IMR-90 (cell line): ENCODE measurements at regions not wholly inside any gene's neighbourhood (a gene's known extent, or its start where the extent isn't known, plus 50 kb on each side); places are given as distances from the start of the nearest gene placed in this dataset.

Source experiments
- ATAC-seq: fragments of 200-7000 bp; cut with Tn5 transposase; 2 replicates; pipeline ENCODE4 v1.9.1; 2020; ENCODE audit warnings: low read depth, mild to moderate bottlenecking, moderate library complexity
- BruUV-seq: library from RNA; stranded (reverse); fragments of 400-500 nt; replicated peaks from 2 replicates; lab custom pipeline; 2021; lab: Mats Ljungman, UMichigan
- CTCF ChIA-PET: fragments of 300-600 bp; formaldehyde crosslinking; extraction: SDS; loops from one replicate; lab custom pipeline; 2021; ENCODE audit warnings: antibody characterized with exemption; lab: Yijun Ruan, JAX
- POLR2A ChIA-PET: fragments of 300-600 bp; sonication (Branson Sonifier 250); formaldehyde crosslinking; loops from one replicate; lab custom pipeline; 2022; ENCODE audit warnings: antibody characterized with exemption; ENCODE audit not compliant: unreplicated experiment; lab: Charles Lee
- DNase-seq: peaks from one replicate; pipeline ENCODE4 v3.0.0; 2013
- H2AFZ ChIP-seq: replicated peaks from 2 replicates; pipeline ENCODE3; 2013; ENCODE audit warnings: low read length, mild to moderate bottlenecking; ENCODE audit not compliant: poor library complexity
- H2AK5ac ChIP-seq: 2 replicates; pipeline ENCODE4 v1.6.1; 2013; ENCODE audit warnings: low read depth, low read length, inconsistent platforms
- H2AK9ac ChIP-seq: replicated peaks from 2 replicates; pipeline ENCODE3; 2013; ENCODE audit warnings: mild to moderate bottlenecking, low read depth, low read length, moderate library complexity; ENCODE audit not compliant: poor library complexity
- H2BK120ac ChIP-seq: 2 replicates; pipeline ENCODE4 v1.6.1; 2013; ENCODE audit warnings: low read depth, low read length, inconsistent platforms
- H2BK15ac ChIP-seq: 3 replicates; pipeline ENCODE4 v1.6.1; 2013; ENCODE audit warnings: low read depth, low read length, inconsistent platforms
- H2BK20ac ChIP-seq: 2 replicates; pipeline ENCODE4 v1.6.1; 2013; ENCODE audit warnings: low read depth, mild to moderate bottlenecking, inconsistent platforms, low read length, moderate library complexity
- H2BK5ac ChIP-seq: 2 replicates; pipeline ENCODE4 v1.6.1; 2013; ENCODE audit warnings: mild to moderate bottlenecking, low read depth, low read length, inconsistent platforms; ENCODE audit not compliant: poor library complexity, severe bottlenecking
- H3K14ac ChIP-seq: replicated peaks from 2 replicates; pipeline ENCODE4 v1.6.1; 2013; ENCODE audit warnings: low read depth, low read length, inconsistent platforms
- H3K18ac ChIP-seq: 2 replicates; pipeline ENCODE4 v1.6.1; 2013; ENCODE audit warnings: low read depth, low read length, control low read depth
- H3K23ac ChIP-seq: 2 replicates; pipeline ENCODE4 v1.6.1; 2013; ENCODE audit warnings: low read depth, low read length, inconsistent platforms
- H3K27ac ChIP-seq: 2 replicates; pipeline ENCODE4 v1.5.1; 2013; ENCODE audit warnings: mild to moderate bottlenecking, control low read depth, low read length; ENCODE audit not compliant: insufficient read depth
- H3K27me3 ChIP-seq: 2 replicates; pipeline ENCODE4 v1.6.1; 2013; ENCODE audit warnings: low read length; ENCODE audit not compliant: control insufficient read depth, insufficient read depth
- H3K36me3 ChIP-seq: 2 replicates; pipeline ENCODE4 v1.6.1; 2013; ENCODE audit warnings: low read length, mixed read lengths; ENCODE audit not compliant: control insufficient read depth, insufficient read depth
- H3K4ac ChIP-seq: 2 replicates; pipeline ENCODE4 v1.6.1; 2013; ENCODE audit warnings: low read depth, low read length, inconsistent platforms
- H3K4me1 ChIP-seq: 2 replicates; pipeline ENCODE4 v1.6.1; 2013; ENCODE audit warnings: low read length, mixed read lengths; ENCODE audit not compliant: control insufficient read depth, insufficient read depth
- H3K4me2 ChIP-seq: 2 replicates; pipeline ENCODE4 v1.6.1; 2013; ENCODE audit warnings: low read depth, mild to moderate bottlenecking, control low read depth, low read length, moderate library complexity
- H3K4me3 ChIP-seq: 2 replicates; pipeline ENCODE4 v1.5.1; 2013; ENCODE audit warnings: low read depth, mild to moderate bottlenecking, control low read depth, low read length, moderate library complexity; ENCODE audit not compliant: insufficient read depth
- H3K56ac ChIP-seq: 2 replicates; pipeline ENCODE4 v1.6.1; 2013; ENCODE audit warnings: low read length, inconsistent platforms; ENCODE audit not compliant: insufficient read depth; ENCODE audit errors: extremely low read depth
- H3K79me1 ChIP-seq, 2 experiments: 2 replicates each; pipeline ENCODE4 v1.6.1; 2013; ENCODE audit warnings: low read length in 2 of 2, inconsistent platforms in 1 of 2, low read depth in 1 of 2
- H3K9ac ChIP-seq: 2 replicates; pipeline ENCODE4 v1.6.1; 2013; ENCODE audit warnings: low read depth, low read length, control low read depth
- H3K9me1 ChIP-seq: 2 replicates; pipeline ENCODE4 v1.6.1; 2013; ENCODE audit warnings: low read length, inconsistent platforms; ENCODE audit not compliant: insufficient read depth
- H3K9me3 ChIP-seq: 2 replicates; pipeline ENCODE4 v1.6.1; 2013; ENCODE audit warnings: low read length; ENCODE audit not compliant: control insufficient read depth, insufficient read depth
- H4K20me1 ChIP-seq: 2 replicates; pipeline ENCODE4 v1.6.1; 2013; ENCODE audit warnings: low read length, inconsistent platforms; ENCODE audit not compliant: insufficient read depth
- H4K5ac ChIP-seq: 2 replicates; pipeline ENCODE4 v1.6.1; 2013; ENCODE audit warnings: mild to moderate bottlenecking, low read depth, low read length, control low read depth
- H4K8ac ChIP-seq, 2 experiments: 2 replicates each; pipeline ENCODE4 v1.6.1; 2013; ENCODE audit warnings: low read depth in 2 of 2, low read length in 2 of 2, control low read depth in 1 of 2, inconsistent platforms in 1 of 2
- H4K91ac ChIP-seq: 2 replicates; pipeline ENCODE4 v1.6.1; 2013; ENCODE audit warnings: low read depth, low read length, inconsistent platforms; ENCODE audit not compliant: insufficient read depth
- BHLHE40 ChIP-seq: fragments of 150-350 bp; IDR thresholded peaks from 2 replicates; pipeline ENCODE4 v1.6.1; 2016; ENCODE audit warnings: mild to moderate bottlenecking, low read depth, low read length
- CEBPB ChIP-seq: IDR thresholded peaks from 2 replicates; pipeline ENCODE4 v1.6.1; 2012; ENCODE audit warnings: low read depth, low read length, improper control_type of control experiment
- CHD1 ChIP-seq: IDR thresholded peaks from 2 replicates; pipeline ENCODE4 v1.6.1; 2012; ENCODE audit warnings: low read depth, low read length, improper control_type of control experiment
- FOS ChIP-seq: fragments of 150-350 bp; IDR thresholded peaks from 2 replicates; pipeline ENCODE4 v1.6.1; 2016; ENCODE audit warnings: low read depth, low read length
- MAFK ChIP-seq: IDR thresholded peaks from 2 replicates; pipeline ENCODE4 v1.6.1; 2012; ENCODE audit warnings: low read depth, low read length, improper control_type of control experiment
- MXI1 ChIP-seq: IDR thresholded peaks from 2 replicates; pipeline ENCODE4 v1.6.1; 2012; ENCODE audit warnings: low read depth, mild to moderate bottlenecking, low read length, moderate library complexity, borderline replicate concordance
- POLR2A ChIP-seq: IDR thresholded peaks from 2 replicates; pipeline ENCODE4 v1.6.1; 2012; ENCODE audit warnings: mild to moderate bottlenecking, low read depth, low read length
- RAD21 ChIP-seq: IDR thresholded peaks from 2 replicates; pipeline ENCODE4 v1.6.1; 2012; ENCODE audit warnings: low read length, improper control_type of control experiment
- RCOR1 ChIP-seq: IDR thresholded peaks from 2 replicates; pipeline ENCODE4 v1.6.1; 2012; ENCODE audit warnings: mild to moderate bottlenecking, low read length, improper control_type of control experiment; ENCODE audit not compliant: insufficient replicate concordance
- RFX5 ChIP-seq: IDR thresholded peaks from 2 replicates; pipeline ENCODE4 v1.8.0; 2012; ENCODE audit warnings: low read depth, mild to moderate bottlenecking, low read length, moderate library complexity
- SMC3 ChIP-seq: fragments of 150-350 bp; IDR thresholded peaks from 2 replicates; pipeline ENCODE4 v1.6.1; 2016; ENCODE audit warnings: low read depth, mild to moderate bottlenecking, antibody characterized with exemption, low read length, moderate library complexity
- dilution Hi-C: fragments of 300-500 bp; cut with HindIII; formaldehyde crosslinking; loops from one replicate; pipeline ENCODE4 v1.14.3; 2018; ENCODE audit warnings: low sequenced_read_pairs; ENCODE audit not compliant: unreplicated experiment
- in situ Hi-C: fragments of 300-500 bp; cut with MboI; formaldehyde crosslinking; loops from 3 replicates; pipeline ENCODE4 v1.14.3; 2019; ENCODE audit warnings: low sequenced_read_pairs, inconsistent platforms, mixed read lengths
- intact Hi-C: fragments of 100-400 bp; cut with micrococcal nuclease; formaldehyde crosslinking; loops from 2 replicates; pipeline ENCODE4 v1.10.0; 2022
- TF ChIP-seq, protein P1 (sequence below): conservative IDR thresholded peaks from 2 replicates; pipeline ENCODE4 v1.5.1; 2012; ENCODE audit warnings: mild to moderate bottlenecking, low read depth, low read length, improper control_type of control experiment

DNA sequence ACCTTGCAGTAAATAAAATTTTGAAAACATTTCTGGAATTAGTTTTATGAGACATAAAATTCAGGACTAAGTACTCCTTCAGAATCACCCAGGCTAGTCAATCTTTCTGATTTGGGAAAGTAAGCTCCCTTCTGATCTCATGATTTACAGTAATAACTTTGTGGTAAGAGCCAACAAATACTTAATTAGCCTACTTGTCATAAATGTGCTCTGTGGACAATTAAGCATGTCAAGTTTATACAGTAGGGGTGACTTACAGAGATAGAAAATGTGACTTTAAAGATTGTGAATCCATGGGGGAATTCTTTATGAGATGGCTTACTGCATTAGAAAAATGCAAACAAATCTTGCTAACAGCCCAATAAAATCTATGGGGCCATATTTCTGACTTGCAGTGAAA, 616.9 kb upstream of the GHITM start:
- no TSS peak for BruUV-seq

More for the DNA sequence above, 616.9 kb upstream of the GHITM start:
- no peak overlapping the region for H3K23ac ChIP-seq
- no peak overlapping the region for H3K18ac ChIP-seq
- in situ Hi-C loops: no loop called here
- dilution Hi-C loops: no loop called here
- no peaks in the 10 kb centered on the region for H3K27me3 ChIP-seq
- H2AK9ac ChIP-seq: no peak overlapping the region
- H3K9me3 ChIP-seq: peaks cover 22% of the 10 kb centered on the region
- no peak overlapping the region for H2BK120ac ChIP-seq
- POLR2A ChIA-PET: no interaction called here
- H4K20me1 ChIP-seq: no peaks in the 10 kb centered on the region
- DNase-seq: no peak
- CTCF ChIA-PET: no interaction called here
- no peak for ATAC-seq
- no peaks in the 10 kb centered on the region for H3K4me1 ChIP-seq
- no peak overlapping the region for H4K8ac ChIP-seq
- no peak overlapping the region for H3K14ac ChIP-seq
- no peak overlapping the region for H2BK5ac ChIP-seq
- no peak overlapping the region for H4K5ac ChIP-seq
- no peaks in the 10 kb centered on the region for H3K9me1 ChIP-seq
- H3K4me2 ChIP-seq: no peak overlapping the region
- no peak overlapping the region for H3K9ac ChIP-seq
- no peak for TF ChIP-seq RFX5
- TF ChIP-seq FOS: no peak
- no peak for TF ChIP-seq RCOR1
- TF ChIP-seq, protein P1, sequence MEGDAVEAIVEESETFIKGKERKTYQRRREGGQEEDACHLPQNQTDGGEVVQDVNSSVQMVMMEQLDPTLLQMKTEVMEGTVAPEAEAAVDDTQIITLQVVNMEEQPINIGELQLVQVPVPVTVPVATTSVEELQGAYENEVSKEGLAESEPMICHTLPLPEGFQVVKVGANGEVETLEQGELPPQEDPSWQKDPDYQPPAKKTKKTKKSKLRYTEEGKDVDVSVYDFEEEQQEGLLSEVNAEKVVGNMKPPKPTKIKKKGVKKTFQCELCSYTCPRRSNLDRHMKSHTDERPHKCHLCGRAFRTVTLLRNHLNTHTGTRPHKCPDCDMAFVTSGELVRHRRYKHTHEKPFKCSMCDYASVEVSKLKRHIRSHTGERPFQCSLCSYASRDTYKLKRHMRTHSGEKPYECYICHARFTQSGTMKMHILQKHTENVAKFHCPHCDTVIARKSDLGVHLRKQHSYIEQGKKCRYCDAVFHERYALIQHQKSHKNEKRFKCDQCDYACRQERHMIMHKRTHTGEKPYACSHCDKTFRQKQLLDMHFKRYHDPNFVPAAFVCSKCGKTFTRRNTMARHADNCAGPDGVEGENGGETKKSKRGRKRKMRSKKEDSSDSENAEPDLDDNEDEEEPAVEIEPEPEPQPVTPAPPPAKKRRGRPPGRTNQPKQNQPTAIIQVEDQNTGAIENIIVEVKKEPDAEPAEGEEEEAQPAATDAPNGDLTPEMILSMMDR: no peak
- no peak for TF ChIP-seq CHD1
- TF ChIP-seq BHLHE40: no peak
- TF ChIP-seq MAFK: no peak
- TF ChIP-seq RAD21: no peak
- no peak for TF ChIP-seq CEBPB
- no peak for TF ChIP-seq MXI1
- TF ChIP-seq POLR2A: no peak
- no peak for TF ChIP-seq SMC3
- no peak overlapping the region for H2AK5ac ChIP-seq
- H3K79me1 ChIP-seq: no peaks in the 10 kb centered on the region
- no peaks in the 10 kb centered on the region for H3K36me3 ChIP-seq
- H2BK20ac ChIP-seq: no peak overlapping the region
- H3K56ac ChIP-seq: no peak overlapping the region
- no peak overlapping the region for H3K27ac ChIP-seq
- H3K4ac ChIP-seq: no peak overlapping the region
- intact Hi-C loops: no loop called here
- H4K91ac ChIP-seq: no peak overlapping the region
- no peak overlapping the region for H2BK15ac ChIP-seq
- H2AFZ ChIP-seq: no peak overlapping the region
- H3K4me3 ChIP-seq: no peak overlapping the region
